VCaP (cell line): ENCODE measurements at regions not wholly inside any gene's neighbourhood (a gene's known extent, or its start where the extent isn't known, plus 50 kb on each side); places are given as distances from the start of the nearest gene placed in this dataset.

Source experiments
- H3K27ac ChIP-seq: fragments of 450-650 bp; 2 replicates; pipeline ENCODE4 v1.5.1; 2017
- CTCF ChIP-seq: fragments of 450-650 bp; conservative IDR thresholded peaks from 2 replicates; pipeline ENCODE4 v1.5.1; 2017; ENCODE audit warnings: mild to moderate bottlenecking, moderate library complexity

- no peak for TF ChIP-seq CTCF
- no peak overlapping the region for H3K27ac ChIP-seq
Measured at GRCh38 chrX:45956191-45956870, 588.9 kb downstream of the ZNF674 start.

DNA sequence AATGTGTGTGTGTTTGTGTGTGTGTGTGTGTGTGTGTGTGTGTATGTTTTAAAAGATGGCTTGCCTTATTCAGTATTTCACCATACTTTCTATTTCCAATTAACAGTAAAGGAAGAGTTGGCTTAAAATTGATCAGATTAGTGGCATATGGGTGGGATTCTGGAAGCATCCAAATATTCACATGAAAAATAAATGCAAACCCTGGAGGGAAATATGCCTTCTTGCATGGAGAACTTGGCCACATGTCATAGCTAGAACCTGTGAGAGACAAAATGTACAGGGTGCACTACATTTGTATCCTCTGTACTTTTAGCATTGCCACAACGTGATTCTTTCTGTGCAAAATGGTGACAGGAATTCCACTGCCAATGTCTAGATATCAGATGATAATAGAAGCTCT is 589.6 kb downstream of the ZNF674 start:
- H3K27ac ChIP-seq: no peak overlapping the region
- TF ChIP-seq CTCF: no peak

- no peak overlapping the region for H3K27ac ChIP-seq
- no peak for TF ChIP-seq CTCF
Measured at GRCh38 chrX:45954026-45954425, 591.2 kb downstream of the ZNF674 start.

- H3K27ac ChIP-seq: no peak overlapping the region
- TF ChIP-seq CTCF: no peak
Measured at GRCh38 chrX:45952030-45952429, 593.2 kb downstream of the ZNF674 start.

- no peak for TF ChIP-seq CTCF
Measured at GRCh38 chrX:45935408-45935807, 609.8 kb downstream of the ZNF674 start.

DNA sequence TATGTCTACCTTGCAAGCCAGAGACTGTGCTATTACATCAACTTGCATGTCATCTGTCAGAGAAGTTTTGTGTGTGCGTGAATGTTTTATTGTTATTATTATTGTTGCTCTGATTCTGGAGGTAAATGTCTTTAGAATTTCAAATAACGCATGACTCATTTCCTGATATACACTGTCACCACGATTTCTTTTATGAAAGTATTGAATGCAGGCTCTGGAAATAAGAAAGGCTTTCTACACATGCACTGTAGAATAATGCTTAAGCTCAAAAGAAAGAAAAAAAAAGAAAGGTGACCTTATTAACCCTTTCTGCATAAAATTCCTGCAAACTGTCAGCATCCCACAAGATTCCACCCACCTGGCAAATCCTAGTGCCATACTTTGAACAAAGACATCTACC is 632.9 kb downstream of the ZNF674 start:
- no peak overlapping the region for H3K27ac ChIP-seq
- no peak for TF ChIP-seq CTCF

More at GRCh38 chrX:45935408-45935807, 609.8 kb downstream of the ZNF674 start:
- no peak overlapping the region for H3K27ac ChIP-seq

DNA sequence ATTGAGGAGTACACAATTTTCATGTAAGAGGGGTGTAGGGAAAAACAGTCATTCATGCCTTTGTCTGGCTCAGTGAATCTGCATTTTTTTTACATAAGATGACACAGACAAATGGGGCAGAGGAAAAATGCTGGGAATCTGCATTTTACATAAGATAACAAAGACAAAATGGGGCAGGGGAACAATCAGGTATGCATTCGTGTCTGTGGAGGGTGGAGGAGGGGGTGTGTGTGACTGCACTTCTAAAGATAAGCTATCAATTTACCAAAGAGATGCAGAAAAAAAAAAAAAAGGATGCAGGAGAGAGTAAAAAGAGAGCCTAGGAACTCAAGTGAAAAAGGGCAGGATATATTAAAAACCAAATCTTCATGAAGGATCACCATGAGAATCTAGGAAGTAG is 637.4 kb downstream of the ZNF674 start:
- no peak overlapping the region for H3K27ac ChIP-seq
- no peak for TF ChIP-seq CTCF
